ENCODE measurements at regions not wholly inside any gene's neighbourhood (a gene's known extent, or its start where the extent isn't known, plus 50 kb on each side); places are given as distances from the start of the nearest gene placed in this dataset.
"Not testable (repeated sequence)": the region's sequence is repeated elsewhere in the genome, so short reads cannot be mapped to it uniquely, and the experiment has no call there.

- no peak overlapping the region for H3K27ac ChIP-seq
- TF ChIP-seq, protein P1, sequence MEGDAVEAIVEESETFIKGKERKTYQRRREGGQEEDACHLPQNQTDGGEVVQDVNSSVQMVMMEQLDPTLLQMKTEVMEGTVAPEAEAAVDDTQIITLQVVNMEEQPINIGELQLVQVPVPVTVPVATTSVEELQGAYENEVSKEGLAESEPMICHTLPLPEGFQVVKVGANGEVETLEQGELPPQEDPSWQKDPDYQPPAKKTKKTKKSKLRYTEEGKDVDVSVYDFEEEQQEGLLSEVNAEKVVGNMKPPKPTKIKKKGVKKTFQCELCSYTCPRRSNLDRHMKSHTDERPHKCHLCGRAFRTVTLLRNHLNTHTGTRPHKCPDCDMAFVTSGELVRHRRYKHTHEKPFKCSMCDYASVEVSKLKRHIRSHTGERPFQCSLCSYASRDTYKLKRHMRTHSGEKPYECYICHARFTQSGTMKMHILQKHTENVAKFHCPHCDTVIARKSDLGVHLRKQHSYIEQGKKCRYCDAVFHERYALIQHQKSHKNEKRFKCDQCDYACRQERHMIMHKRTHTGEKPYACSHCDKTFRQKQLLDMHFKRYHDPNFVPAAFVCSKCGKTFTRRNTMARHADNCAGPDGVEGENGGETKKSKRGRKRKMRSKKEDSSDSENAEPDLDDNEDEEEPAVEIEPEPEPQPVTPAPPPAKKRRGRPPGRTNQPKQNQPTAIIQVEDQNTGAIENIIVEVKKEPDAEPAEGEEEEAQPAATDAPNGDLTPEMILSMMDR (conservative IDR thresholded peaks at IDR 0.05; ENCODE audit: low read depth): peak; percentile 87
- ChIA-PET CTCF (interaction anchor here (0.7 to 1.2 kb wide), 6 partner anchors 11 to 139 kb away, joined by 3 to 6 read pairs (median 4); no protein-coding TSS in a partner anchor), POLR2A (ENCODE audit: low non-redundant PET) (no interaction called here)
- peak; percentile 65 for DNase-seq (ENCODE audit: low spot score)
Measured at GRCh38 chr10:30534465-30535144, 94.9 kb downstream of the LYZL2 start.

DNA sequence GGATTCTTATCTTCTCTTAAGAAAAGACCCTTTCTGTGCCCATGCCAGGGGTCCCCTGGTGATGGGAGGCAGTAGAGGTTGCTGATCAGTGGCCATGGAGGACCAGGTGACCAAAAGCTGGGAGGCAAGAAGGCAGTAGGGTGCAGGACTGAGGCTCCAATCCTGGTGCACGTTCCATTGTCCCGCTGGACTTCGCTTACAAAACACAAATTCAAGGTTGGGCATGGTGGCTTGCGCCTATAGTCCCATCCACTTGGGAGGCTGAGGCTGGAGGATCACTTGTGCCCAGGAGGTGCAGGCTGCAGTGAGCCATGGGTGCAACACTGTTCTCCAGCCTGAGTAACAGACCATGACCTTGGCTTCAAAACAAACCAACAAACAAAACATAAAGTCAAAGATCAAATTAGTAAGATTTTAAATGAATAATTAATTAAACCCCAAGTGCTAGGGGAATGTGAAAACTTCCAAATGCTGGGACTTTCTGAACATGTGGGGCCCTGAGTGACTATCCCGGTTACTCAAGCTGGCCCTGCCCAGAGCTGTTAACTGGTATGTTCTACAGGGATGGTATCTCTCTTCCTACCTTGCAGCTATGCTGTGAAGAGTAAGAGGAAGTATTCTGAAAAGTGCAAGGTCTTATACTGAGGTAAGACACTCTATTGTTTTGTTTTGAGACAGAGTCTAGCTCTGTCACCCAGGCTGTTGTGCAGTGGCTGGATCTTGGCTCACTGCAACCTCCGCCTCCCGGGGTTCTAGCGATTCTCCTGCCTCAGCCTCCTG, 97.6 kb downstream of the LYZL2 start:
- TF ChIP-seq, protein P1 (conservative IDR thresholded peaks at IDR 0.05; ENCODE audit: low read depth): no peak
- no peak overlapping the region for H3K27ac ChIP-seq
- CTCF ChIA-PET: interaction anchor here (0.6 to 1.0 kb wide), 2 partner anchors 81 to 139 kb away, joined by 3 to 5 read pairs; no protein-coding TSS in a partner anchor
- POLR2A ChIA-PET (ENCODE audit: low non-redundant PET): no interaction called here
- DNase-seq (ENCODE audit: low spot score): no peak

DNA sequence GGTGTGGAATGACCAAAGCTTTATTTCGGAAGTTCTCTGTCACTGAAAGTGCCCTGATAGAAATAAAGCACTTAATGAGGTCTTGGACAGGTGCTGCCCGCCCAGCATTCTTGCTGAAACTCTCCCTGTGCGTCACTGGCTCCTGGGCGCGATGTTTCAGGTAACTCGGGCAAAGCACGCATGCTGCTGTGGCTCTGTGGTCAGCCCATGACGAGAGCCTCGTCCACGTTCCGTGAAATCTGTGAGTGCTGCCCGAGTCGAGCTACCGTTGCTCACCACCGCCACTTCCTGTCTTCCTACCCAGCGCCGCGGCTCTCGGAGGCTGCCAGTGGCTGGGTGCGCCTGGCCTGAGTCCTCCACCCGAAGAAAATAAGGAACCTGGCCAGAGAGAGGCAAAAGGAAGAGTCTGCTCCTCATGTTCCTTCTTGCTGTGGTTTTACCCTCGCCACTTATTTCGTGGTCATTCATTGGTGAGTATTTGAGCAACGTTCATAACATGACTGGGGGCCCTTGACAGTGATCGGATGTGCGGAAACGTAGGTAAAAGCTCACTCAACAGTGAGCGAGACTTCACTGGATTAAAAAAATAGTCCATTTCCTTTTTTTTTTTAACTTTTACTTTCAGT, 95.5 kb downstream of the MAP3K8 start:
- ChIA-PET POLR2A (ENCODE audit: low non-redundant PET) (no interaction called here), CTCF (interaction anchor here (0.6 kb wide), 1 partner anchor 254 kb away, joined by 3 read pairs; no protein-coding TSS in a partner anchor)
- TF ChIP-seq, protein P1 (conservative IDR thresholded peaks at IDR 0.05; ENCODE audit: low read depth): no peak
- H3K27ac ChIP-seq: no peak overlapping the region
- DNase-seq (ENCODE audit: low spot score): no peak

- TF ChIP-seq, protein P1 (conservative IDR thresholded peaks at IDR 0.05; ENCODE audit: low read depth): no peak
- CTCF ChIA-PET: no interaction called here
- no peak for DNase-seq (ENCODE audit: low spot score)
- H3K27ac ChIP-seq: no peak overlapping the region
- POLR2A ChIA-PET (ENCODE audit: low non-redundant PET): no interaction called here
Measured at GRCh38 chr10:30528429-30528786, 94.4 kb downstream of the MAP3K8 start.

- CTCF ChIA-PET: no interaction called here
- no peak overlapping the region for H3K27ac ChIP-seq
- POLR2A ChIA-PET (ENCODE audit: low non-redundant PET): no interaction called here
- TF ChIP-seq, protein P1 (conservative IDR thresholded peaks at IDR 0.05; ENCODE audit: low read depth): no peak
- no peak for DNase-seq (ENCODE audit: low spot score)
Measured at GRCh38 chr10:30527623-30528428, 93.8 kb downstream of the MAP3K8 start.

GRCh38 chr10:30522661-30523078, 88.7 kb downstream of the MAP3K8 start:
- POLR2A ChIA-PET (ENCODE audit: low non-redundant PET); DNase-seq (ENCODE audit: low spot score); CTCF ChIA-PET; H3K27ac ChIP-seq: not testable (repeated sequence)

All from RWPE1 (cell line).